Left lobe of liver (tissue), 2 donors: ENCODE measurements at regions not wholly inside any gene's neighbourhood (a gene's known extent, or its start where the extent isn't known, plus 50 kb on each side); places are given as distances from the start of the nearest gene placed in this dataset.

Experiments used
- ATAC-seq: fragments of 200-7000 bp; cut with Tn5 transposase; one replicate; pipeline ENCODE4 v1.9.1; 2020; ENCODE audit warnings: mild to moderate bottlenecking, moderate library complexity
- DNase-seq: peaks from one replicate; pipeline ENCODE4 v3.0.0-alpha.2; 2020; ENCODE audit warnings: low spot score
- donor health status: DM: no; HTN: no; CAD: no; lungs with moderate emphysema.
- donor health status: DM: no; HTN: yes; CAD: no.

- ATAC-seq: no peak
- no peak for DNase-seq
Observed at GRCh38 chr2:37425408-37425807, 81.0 kb downstream of the QPCT start.

GRCh38 chr2:37427241-37427640 is 82.8 kb downstream of the QPCT start:
- DNase-seq: no peak
- ATAC-seq: no peak

GRCh38 chr2:37436323-37436722 is 91.9 kb downstream of the QPCT start:
- no peak for DNase-seq
- no peak for ATAC-seq

GRCh38 chr2:37439131-37439642 is 94.8 kb downstream of the QPCT start:
- no peak for ATAC-seq

GRCh38 chr2:37441055-37441454 is 96.6 kb downstream of the QPCT start:
- DNase-seq (no peak), ATAC-seq (no peak)

More at GRCh38 chr2:37439131-37439642, 94.8 kb downstream of the QPCT start:
- no peak for DNase-seq

- no peak for DNase-seq
- ATAC-seq: no peak
Observed at GRCh38 chr2:37443082-37443481, 98.7 kb downstream of the QPCT start.

GRCh38 chr2:37447446-37447845 is 103.0 kb downstream of the QPCT start:
- DNase-seq (no peak), ATAC-seq (no peak)

GRCh38 chr2:37448342-37449120 is 104.1 kb downstream of the QPCT start:
- DNase-seq (no peak), ATAC-seq (no peak)

- ATAC-seq: no peak
- no peak for DNase-seq
Observed at GRCh38 chr2:37449761-37450296, 105.4 kb downstream of the QPCT start.

GRCh38 chr2:37453027-37453426 is 108.6 kb downstream of the QPCT start:
- DNase-seq: no peak
- no peak for ATAC-seq

GRCh38 chr2:37454851-37455762 is 110.7 kb downstream of the QPCT start:
- no peak for ATAC-seq
- no peak for DNase-seq

- ATAC-seq: no peak
Observed at GRCh38 chr2:37456479-37456878, 112.0 kb downstream of the QPCT start.

GRCh38 chr2:37457401-37457901 is 113.0 kb downstream of the QPCT start:
- no peak for ATAC-seq

More at GRCh38 chr2:37456479-37456878, 112.0 kb downstream of the QPCT start:
- DNase-seq: no peak

GRCh38 chr2:37458133-37458532 is 113.7 kb downstream of the QPCT start:
- ATAC-seq (no peak), DNase-seq (no peak)

More at GRCh38 chr2:37457401-37457901, 113.0 kb downstream of the QPCT start:
- DNase-seq: no peak

- DNase-seq: no peak
Observed at GRCh38 chr2:37459095-37459981, 114.9 kb downstream of the QPCT start.

GRCh38 chr2:37460896-37461229 is 116.4 kb downstream of the QPCT start:
- no peak for DNase-seq
- no peak for ATAC-seq

More at GRCh38 chr2:37459095-37459981, 114.9 kb downstream of the QPCT start:
- no peak for ATAC-seq

- DNase-seq (no peak), ATAC-seq (no peak)
Observed at GRCh38 chr2:37464067-37464466, 119.6 kb downstream of the QPCT start.

GRCh38 chr2:37466533-37467222 is 122.2 kb downstream of the QPCT start:
- ATAC-seq (peak; percentile 71), DNase-seq (no peak)

- DNase-seq (peak; percentile 70), ATAC-seq (peak; percentile 64)
Observed at GRCh38 chr2:37468170-37468569, 123.7 kb downstream of the QPCT start.

GRCh38 chr2:37469126-37469525 is 124.7 kb downstream of the QPCT start:
- ATAC-seq (no peak), DNase-seq (no peak)
